NT2/D1 (cell line): ENCODE measurements at regions not wholly inside any gene's neighbourhood (a gene's known extent, or its start where the extent isn't known, plus 50 kb on each side); places are given as distances from the start of the nearest gene placed in this dataset.

ENCODE experiments used
- SUZ12 ChIP-seq: IDR thresholded peaks from 2 replicates; pipeline ENCODE4 v1.6.1; 2011; ENCODE audit not compliant: insufficient read length, insufficient read depth; ENCODE audit errors: extremely low read depth
- YY1 ChIP-seq: IDR thresholded peaks from 2 replicates; pipeline ENCODE4 v1.6.1; 2011; ENCODE audit not compliant: insufficient read length, insufficient read depth
- ZNF274 ChIP-seq: IDR thresholded peaks from 2 replicates; pipeline ENCODE4 v1.6.1; 2011; ENCODE audit warnings: mild to moderate bottlenecking, low read depth, low read length

GRCh38 chr1:187952446-187952845, 1123.7 kb downstream of the PLA2G4A start:
- TF ChIP-seq ZNF274 (no peak), YY1 (no peak), SUZ12 (no peak)
